KBM-7 (cell line): ENCODE measurements at regions not wholly inside any gene's neighbourhood (a gene's known extent, or its start where the extent isn't known, plus 50 kb on each side); places are given as distances from the start of the nearest gene placed in this dataset.

Experiments used
- DNase-seq: peaks from one replicate; pipeline ENCODE4 v3.0.0-alpha.2; 2015
- in situ Hi-C: fragments of 300-500 bp; cut with MboI; formaldehyde crosslinking; loops from 2 replicates; pipeline ENCODE4 v1.14.3; 2020; ENCODE audit warnings: low sequenced_read_pairs, low pct_unique_long_range_greater_than_20kb, mixed read lengths

DNA sequence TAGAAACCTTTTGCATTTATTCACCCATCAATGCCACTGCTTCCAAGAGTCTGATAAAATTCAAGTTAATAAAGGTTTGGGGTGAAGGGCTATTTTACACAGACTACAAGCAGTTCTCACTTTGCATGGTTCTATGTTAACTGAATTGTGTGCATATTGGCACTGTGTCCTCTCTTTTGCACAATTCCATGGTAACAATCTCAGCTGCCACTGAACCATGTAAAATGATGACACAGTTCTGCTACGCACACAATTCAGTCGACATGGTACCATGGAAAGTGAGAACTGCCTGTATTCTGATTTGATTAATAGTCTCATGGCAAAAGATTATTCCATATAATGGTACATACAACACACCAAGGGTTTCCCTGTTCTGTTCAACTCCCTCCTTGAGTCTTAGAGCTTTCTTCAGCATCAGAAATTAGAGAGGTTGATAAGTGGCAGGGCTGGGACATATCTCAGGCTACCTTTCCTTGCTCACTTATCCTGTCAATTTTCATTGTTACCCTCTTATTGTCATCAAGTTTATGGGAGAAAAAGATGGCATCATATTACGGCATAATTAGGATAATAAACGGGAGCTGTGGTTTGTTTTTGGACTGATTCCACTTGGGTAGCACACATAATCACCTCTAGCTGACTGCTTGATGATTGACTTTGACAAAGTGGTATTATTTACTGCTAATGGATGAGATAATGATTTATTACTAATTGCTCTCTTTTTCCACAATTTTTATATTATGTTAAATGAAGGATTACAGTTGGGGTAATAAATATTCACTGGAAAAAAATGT is 139.3 kb upstream of the CREB1 start:
- DNase-seq, result no peak
- in situ Hi-C loops, result no loop called here

DNA sequence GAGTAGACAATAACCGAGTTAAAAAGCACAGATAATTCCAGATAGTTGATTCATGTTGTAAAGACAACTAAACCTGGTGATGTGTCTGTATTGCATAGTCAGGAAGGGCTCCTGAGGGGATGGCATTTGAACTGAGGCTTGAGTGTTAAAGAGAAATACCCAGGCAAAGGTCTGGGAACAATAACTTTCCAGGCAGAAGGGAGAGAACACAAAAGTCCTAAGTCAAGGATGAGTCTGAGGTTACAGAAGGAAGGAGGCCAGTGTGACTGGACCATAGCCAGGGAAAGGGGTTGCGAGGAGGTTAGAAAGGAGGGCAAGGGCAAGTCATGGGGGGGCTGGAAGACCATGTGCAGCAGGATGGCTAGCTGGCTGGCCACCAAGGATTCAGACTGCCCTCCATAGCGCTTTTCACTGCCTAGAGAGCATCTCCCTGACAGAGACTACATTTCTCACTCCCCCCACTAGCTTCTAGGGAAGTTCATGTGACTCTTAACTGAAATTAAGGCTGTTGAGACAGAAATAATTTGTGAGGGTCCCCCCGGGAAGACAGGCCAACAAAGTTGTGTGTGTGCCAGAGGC is 135.5 kb upstream of the CREB1 start:
- DNase-seq, result no peak
- in situ Hi-C loops, result no loop called here

DNA sequence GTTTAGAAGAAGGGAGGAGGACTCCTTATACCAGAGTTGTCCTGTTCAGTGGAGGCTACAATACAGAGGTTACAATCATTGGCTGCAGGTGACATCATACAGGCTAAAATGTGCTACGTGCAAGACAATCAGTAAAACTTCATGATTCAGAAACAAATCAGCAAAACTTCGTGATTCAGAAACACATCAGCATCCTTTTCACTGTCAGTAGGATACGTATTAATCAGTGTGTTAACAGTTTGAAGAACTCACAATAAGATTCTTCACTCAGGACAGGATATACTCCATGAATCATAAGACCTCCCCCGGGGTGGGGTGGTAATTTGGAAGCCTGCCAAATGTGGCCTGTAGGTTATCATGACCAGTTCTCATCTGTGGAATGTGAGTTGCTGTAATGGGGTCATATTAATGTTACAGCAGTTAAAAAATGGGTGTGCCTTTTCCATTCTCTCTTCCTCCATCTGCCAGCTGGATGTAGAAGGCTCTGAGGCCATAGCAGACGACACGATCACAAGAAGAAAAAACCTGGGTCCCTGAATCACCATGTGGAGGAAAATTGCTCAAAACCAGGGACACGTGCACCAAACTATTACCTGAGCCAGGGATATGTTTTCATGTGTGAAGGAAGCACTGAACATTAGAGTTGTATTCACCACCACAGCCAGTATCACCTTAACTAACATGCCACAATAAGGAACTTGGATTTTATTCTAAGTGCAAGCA is 134.8 kb upstream of the CREB1 start:
- in situ Hi-C loops, result no loop called here
- DNase-seq, result no peak

GRCh38 chr2:207395535-207396251 is 134.1 kb upstream of the CREB1 start:
- in situ Hi-C loops, result no loop called here
- DNase-seq, result no peak

- no peak for DNase-seq
- in situ Hi-C loops, result no loop called here
Observed at GRCh38 chr2:207397917-207398655, 131.7 kb upstream of the CREB1 start.

GRCh38 chr2:207399301-207399700 is 130.5 kb upstream of the CREB1 start:
- DNase-seq, result no peak

DNA sequence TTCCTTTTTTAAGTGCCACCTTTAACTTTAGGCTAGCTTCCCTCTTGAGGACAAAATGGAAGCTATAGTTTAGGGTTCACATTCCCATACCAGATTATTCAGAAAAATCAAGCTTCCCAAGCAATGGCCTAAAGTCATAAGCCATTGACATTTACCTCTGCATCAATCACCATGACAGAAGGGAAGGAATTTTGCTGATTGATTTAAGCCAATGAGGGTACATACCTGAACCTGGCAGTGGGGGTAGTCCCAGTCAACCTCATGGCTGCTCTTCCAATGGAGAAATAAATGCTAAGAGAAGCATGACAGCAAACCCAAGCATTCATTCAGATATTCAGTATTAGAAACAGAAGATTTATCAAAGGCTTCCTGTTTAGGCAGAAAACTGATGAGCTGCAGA is 128.4 kb upstream of the CREB1 start:
- in situ Hi-C loops, result no loop called here
- no peak for DNase-seq

More at GRCh38 chr2:207399301-207399700, 130.5 kb upstream of the CREB1 start:
- in situ Hi-C loops, result no loop called here

GRCh38 chr2:207403141-207403540 is 126.6 kb upstream of the CREB1 start:
- no peak for DNase-seq
- in situ Hi-C loops, result no loop called here

DNA sequence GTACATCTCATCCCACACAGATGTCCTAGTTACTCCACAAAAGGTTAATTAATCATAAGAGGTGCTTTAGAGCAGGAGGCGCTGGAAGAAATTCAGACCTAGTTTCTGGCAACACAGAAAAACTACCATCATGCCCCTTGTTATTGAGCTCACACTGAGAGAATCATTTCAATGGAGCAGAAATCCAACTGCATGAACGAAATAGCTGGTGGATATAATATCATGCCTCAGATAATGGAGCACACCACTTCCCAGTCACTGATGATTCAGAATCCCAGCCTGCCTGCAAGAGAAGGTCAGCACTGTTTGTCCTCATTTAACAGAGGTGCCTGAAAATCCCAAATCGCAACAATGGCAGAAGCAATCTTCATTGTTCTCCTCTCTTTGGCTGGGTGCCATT is 125.8 kb upstream of the CREB1 start:
- no peak for DNase-seq
- in situ Hi-C loops, result no loop called here

GRCh38 chr2:207405150-207405549 is 124.6 kb upstream of the CREB1 start:
- no peak for DNase-seq
- in situ Hi-C loops, result no loop called here

DNA sequence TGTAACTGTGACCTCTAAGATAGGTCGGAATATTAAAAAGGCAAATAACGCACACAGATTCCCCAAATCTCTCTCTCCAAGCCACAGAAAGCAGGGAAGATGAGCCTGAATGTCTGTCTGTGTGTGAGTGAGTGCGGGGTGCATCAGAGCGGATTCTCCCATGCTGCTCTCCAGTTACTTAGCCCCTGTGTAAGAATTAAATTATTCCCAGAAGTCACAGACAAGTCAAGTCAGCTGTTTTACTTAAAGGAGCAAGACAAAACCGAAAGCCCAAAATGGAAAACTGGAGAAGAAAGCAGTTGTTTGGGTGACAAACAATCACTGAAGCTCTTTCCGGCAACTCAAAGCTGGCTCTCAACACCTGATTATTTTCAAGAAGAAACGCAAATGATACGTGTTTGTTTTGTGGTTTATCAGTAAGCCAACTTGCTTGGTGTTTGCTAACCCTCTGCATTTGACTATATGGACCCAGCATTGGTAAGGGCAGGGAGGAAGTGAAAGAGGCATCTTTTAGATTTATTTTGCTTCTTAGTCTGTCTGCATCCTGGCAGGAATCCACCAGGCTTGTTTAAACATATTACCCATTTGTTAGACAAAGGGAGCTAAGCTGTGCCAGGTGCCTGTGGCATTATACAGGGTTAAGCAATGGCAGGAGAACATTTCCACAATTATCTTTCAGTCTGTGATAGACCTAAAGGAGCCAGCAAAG is 121.5 kb upstream of the CREB1 start:
- in situ Hi-C loops, result no loop called here
- DNase-seq, result no peak

GRCh38 chr2:207409517-207409916 is 120.2 kb upstream of the CREB1 start:
- in situ Hi-C loops, result no loop called here
- no peak for DNase-seq

DNA sequence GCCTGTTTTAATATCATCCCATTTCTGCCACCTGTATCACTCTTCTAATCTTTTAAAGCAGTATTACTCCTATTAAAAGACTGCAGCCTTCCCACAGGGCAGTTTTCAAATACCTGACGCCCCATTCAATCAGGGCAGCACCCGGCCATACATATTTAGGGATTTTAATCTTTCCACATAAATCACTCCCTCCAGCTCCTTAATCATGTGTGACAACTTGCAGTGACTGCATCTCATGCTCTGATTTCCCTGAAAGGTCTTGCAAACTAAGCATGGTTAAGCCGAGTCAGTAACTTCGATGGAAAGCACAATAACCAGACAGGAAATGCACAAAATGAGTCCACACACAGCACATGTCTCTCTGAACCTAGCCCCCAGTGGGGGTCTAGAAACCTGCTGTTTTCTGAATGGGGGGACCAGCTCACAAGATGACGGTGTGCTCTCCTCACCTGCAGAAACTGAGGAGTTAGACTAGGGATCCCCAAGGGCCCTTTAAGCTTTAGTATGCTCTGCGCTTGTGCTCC is 116.9 kb upstream of the CREB1 start:
- in situ Hi-C loops, result no loop called here
- DNase-seq, result no peak

- DNase-seq, result no peak
- in situ Hi-C loops, result no loop called here
Observed at GRCh38 chr2:207413376-207413907, 116.3 kb upstream of the CREB1 start.

GRCh38 chr2:207416111-207416510 is 113.7 kb upstream of the CREB1 start:
- in situ Hi-C loops, result no loop called here
- DNase-seq, result no peak

GRCh38 chr2:207416900-207417299 is 112.9 kb upstream of the CREB1 start:
- no peak for DNase-seq
- in situ Hi-C loops, result no loop called here

DNA sequence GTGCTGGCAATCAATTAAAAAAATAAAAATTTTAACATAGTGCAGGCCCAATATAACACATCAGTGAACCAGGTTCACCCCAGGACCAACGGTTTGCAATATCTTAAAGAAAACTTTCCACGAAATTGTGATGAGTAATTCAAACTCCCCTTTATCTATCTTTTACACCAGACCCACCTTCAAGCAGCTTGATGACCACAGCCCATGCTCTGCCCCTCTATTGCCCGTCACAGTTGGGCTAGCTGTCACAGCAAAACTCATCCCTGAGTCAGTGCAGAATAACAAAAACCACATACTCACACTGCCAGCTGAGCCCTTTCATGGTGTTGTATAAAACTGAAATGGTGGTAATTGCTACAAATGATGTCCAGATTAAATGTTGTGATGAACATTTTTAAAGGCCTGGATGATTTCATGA is 112.5 kb upstream of the CREB1 start:
- DNase-seq, result no peak
- in situ Hi-C loops, result no loop called here

DNA sequence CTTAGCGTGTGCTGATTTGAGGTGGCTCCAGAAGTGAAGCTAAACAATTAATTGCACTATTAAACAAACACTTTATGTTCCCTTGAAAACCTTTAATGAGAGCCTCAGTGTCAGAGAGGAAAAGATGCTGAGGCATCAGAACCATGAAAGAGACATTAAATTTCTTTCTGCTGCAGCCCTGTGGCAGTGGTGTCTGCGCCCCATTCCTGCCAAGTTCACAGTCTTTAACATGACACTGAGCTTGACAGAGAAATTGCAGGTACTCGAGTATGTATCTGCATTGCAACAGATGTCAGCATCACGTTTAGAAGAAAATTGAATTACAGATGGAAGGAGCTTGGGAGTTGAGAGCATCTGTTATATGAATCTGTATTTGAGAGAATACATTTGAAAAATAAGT is 111.3 kb upstream of the CREB1 start:
- DNase-seq, result no peak
- in situ Hi-C loops, result no loop called here
